Right renal pelvis (tissue), 4 donors: ENCODE measurements at regions not wholly inside any gene's neighbourhood (a gene's known extent, or its start where the extent isn't known, plus 50 kb on each side); places are given as distances from the start of the nearest gene placed in this dataset.

Experiments
- DNase-seq, 4 donors: peaks; one replicate each; pipeline ENCODE4 v3.0.0-alpha.2; 2013; ENCODE audit warnings: low read depth in 4 of 4, low spot score in 3 of 4, missing footprints in 1 of 4

DNA sequence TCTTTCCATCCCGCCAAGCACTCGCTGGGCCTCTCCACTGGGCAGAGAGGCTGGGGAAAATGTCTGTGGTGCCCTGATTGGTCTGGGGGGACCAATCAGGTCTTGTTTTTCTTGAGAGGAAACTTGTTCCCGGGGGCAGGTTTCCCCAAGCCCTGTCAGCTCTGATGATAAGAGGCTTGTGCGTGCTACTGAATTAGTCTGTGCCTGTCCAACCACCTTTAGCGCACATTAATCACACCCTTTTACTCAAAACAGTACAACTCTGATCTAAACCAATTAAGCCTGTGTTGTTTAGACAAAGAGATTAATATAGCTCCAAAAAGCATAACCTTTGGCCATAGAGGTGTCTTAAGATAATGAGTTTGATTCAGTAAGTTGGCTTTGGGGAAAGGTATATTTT lies 580.4 kb downstream of the VRK1 start:
- no peak for DNase-seq

DNA sequence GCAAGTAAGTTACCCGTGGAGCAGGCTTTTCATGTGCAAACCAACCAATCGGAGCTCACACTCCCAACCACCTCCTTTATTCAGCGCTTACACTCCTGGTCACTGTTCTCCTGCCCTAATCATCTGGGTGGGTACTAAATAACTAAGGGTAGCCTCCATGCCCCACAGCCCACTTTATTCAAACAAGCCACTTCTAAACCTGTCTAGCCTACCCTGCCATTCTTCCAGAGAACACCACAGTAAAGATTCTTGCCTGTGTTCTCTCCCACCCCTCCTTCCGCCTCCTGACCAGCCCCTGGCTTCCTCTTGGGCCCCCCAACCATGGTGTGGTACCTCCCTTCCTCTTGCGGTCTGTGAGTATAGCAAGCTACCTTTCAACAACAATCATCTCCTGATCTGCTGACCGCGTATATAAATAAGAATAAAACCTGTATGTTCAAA lies 581.9 kb downstream of the VRK1 start:
- no peak for DNase-seq

DNA sequence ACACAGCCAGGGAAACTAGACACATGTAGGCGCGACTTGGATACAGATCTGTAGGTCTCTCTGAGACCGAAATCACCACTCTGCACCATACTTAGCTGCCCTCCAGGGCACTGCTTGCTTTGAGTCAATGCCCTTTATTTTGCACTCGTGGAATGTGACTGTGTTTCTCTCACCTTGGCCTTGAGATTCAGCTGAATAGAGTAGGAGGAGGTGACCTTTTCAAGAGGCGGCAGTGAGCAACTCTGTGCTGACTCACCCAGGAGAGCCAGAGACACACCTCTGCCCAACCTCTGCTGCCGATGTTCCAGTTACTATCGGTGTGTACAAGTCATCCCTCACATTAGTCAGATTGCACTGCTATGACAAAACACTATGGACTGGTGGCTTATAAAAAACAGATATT lies 583.4 kb downstream of the VRK1 start:
- DNase-seq: no peak

DNA sequence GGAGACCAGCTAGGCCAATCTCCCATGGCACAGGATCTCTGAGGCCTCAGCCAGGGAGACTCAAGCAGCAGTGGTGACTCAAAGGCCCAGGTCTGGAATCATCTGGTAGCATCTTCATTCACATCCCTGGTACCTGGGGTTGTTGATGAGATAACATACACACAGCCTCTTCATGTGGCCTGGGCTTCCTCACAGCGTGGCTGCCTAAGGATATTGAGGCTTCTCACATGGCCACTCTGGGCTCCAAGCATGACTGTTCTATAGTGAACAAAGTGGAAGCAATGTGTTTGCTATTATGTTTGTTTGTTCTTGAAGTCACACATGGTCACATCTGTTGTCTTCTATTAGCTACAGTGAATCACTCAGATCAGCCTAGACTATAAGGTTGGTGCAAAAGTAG lies 584.1 kb downstream of the VRK1 start:
- DNase-seq: no peak

DNA sequence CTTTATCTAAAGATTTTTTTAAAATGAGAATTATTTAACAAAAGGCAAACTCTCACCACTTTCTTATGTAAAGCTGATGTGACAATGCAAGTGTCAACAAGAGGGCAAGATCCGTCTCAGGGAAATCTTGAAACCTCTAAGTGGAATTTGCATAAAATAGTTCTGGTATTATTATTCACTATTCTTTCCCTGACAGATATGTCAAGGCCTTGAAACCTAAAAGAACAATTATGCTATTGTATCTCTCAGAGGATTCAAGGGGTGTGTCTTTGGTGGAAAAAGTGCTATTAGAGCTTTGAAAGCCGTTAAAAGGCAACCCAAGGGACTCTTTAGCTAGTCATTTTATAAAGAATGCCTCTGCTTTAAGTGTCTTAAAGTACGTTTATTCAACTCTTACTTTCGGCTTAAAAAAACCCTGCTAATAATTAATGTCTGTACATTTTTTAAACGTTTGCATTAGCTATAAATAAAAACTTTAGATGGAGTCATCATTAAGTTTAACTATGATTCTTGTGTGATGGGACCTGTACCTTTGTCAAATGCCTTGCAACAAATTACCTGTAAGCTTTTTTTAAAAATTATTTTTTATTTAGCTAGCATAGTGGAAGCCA lies 585.5 kb downstream of the VRK1 start:
- DNase-seq: no peak

DNA sequence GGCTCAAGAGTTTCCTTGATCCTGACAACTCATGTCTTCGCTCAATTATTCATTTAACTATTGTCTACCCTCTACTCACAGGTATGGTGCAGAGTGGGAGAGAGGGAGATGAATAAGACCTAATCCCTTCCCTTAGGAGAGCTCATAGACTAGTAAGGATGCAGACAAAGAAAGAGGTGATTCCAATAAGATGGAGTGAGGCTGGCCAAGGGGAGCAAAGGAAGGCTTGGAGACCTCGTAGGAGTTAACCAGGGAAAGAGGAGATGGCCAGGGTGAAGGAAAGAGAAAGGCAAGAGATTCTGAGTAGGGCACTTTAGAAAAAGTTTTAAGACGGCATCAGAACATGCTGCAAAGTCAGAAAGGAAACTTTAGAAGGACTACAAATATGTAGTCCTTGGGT lies 588.5 kb downstream of the VRK1 start:
- DNase-seq: no peak

DNA sequence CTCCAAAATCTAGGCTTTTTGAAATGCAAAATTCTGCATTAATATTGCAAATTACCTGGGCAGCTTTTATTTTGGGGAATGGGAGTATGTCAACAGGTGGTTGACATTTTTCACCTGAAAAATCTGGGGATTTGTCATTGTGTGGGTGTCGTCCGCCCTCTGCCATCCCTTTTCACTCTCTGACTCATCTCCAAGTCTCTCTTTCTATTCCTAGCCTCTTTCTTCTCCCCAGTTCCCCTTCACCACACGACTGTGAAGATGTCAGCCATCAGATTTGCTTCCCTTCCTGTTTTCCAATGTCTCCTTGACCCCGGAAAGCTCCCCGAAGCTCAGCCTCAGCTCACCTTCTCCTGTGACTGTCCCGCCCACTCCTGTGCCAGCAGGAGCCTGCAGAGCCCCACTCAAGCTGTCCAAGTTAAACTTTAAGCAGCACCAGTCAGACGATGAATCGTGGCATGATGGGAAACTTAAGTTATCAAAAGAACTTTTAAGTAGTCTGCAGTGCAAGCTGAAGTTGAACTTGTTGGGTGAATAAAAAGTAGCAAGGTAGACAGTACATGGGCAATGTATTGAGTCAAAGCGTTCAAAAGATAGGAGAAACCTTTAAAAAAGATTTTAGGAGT lies 590.2 kb downstream of the VRK1 start:
- DNase-seq: no peak

DNA sequence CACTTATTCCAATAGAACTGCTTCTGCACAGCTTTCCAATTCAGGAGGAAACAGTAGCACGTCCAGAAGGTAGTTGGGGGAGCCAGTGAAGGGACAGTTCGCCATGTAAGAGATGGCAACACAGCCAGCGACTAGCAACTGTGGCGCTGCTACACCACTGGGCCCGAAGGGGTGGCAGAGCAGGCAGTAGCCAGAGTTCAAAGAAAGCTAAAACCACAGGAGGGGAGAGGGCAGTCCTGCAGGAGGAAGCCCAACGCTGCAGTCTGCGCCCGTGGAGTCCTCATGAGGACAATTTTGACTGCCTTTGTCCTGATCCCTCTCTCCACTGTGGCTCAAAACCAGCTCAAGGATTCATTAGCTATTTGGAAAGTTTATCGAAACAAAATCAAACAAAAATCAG lies 591.2 kb downstream of the VRK1 start:
- no peak for DNase-seq

DNA sequence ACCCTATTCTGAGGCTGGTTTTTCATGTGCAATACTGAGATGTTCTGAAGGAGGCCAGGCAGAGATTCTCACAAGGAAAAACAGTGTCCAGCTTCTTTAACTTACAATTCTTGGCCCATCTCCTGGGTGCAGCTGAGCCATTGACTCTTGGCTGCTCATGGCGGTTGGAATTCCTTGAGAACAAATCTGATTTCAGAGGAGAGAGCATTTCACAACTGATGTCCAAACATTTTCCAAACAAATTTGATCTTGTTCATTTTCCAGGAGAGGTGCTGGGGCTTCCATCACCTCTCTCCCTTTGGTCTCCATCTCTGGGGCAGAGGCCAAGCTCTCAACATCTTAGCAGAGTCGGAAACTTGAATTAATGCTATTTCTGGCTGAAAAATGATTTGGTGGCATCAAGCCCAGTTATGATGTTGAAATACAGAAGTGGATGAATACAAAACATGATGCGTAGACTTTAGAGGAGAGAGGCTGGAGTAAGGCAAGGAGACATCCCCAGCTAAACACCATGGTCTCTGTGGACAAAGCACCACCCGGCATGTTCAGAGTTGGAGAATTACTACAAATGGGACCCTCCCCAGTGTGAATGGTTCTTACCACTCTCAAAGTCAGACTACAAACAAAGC lies 593.0 kb downstream of the VRK1 start:
- no peak for DNase-seq

DNA sequence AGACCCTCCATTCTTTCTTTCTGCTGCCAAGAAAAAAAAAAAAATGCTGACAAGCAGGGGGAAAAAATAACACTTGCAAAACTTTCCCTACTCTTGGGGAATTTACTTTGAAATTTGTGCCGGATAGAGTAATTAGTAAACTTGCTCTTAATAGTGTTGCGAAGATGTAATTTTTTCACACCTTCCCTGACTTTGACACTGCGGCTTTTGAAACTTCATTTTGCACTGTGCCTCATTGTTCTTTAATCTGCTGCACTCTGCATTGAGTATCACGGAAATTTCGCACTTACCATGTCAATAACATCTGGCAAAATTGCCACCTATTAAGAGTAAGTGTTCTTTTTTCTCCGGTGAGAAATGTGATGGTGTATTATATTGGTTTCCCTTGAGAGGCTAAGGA lies 596.1 kb downstream of the VRK1 start:
- DNase-seq: no peak

DNA sequence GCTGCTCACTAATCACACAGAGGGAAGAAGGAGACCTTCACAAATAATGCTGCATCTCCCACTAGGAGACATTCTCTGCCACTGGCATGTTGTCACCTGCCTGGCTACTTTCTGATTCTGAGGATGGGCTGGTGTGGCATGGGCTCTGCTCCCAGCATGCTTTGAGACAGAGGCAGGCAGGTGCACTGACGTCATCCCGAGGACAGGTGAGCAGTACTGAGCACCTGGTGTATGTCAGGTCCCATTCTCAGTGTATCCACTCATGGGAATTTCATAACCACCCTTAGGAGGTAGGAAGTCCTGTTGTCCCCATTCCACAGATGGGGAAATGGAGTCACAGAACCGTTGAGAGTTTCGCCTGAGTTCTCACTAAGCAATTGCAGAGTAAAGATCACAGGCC lies 597.9 kb downstream of the VRK1 start:
- no peak for DNase-seq

DNA sequence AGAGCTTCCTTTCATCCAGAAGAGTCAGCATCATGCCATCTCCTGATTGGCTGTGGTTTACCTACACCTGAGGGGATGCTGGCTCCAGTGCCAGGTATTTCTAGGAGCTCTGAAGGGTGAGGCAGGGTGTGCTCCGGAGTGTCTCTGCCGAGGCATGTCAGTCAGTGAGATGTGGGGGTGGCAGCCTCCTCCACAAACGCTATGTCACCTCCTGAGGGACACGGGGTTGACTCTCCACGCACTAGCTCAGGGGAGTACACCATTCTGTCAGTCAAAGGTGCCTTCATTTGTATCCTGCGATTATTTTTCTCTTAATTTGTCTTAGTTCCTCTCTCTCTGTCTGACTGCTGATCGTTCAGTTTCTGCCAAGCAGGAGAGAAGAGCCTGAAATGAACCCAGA lies 604.5 kb downstream of the VRK1 start:
- DNase-seq: no peak

DNA sequence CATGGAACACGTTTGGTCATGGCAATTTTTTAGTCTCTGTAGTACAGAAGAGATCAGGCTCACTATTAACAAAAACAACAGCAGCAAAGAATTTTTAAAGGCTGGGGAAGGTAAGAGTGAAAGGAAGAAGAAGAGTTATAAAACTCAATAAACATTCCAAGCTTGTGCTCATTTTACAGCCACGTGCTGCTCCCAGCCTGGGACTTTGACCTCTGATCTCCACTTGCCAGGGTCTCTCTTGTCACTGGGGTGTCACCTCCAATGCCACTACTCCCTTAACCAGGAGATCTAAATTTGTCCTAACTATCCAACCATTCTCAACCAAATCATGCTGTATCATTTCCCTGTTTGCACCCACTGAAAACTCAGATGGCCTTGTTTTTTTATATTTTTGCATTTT lies 605.1 kb downstream of the VRK1 start:
- DNase-seq: no peak

DNA sequence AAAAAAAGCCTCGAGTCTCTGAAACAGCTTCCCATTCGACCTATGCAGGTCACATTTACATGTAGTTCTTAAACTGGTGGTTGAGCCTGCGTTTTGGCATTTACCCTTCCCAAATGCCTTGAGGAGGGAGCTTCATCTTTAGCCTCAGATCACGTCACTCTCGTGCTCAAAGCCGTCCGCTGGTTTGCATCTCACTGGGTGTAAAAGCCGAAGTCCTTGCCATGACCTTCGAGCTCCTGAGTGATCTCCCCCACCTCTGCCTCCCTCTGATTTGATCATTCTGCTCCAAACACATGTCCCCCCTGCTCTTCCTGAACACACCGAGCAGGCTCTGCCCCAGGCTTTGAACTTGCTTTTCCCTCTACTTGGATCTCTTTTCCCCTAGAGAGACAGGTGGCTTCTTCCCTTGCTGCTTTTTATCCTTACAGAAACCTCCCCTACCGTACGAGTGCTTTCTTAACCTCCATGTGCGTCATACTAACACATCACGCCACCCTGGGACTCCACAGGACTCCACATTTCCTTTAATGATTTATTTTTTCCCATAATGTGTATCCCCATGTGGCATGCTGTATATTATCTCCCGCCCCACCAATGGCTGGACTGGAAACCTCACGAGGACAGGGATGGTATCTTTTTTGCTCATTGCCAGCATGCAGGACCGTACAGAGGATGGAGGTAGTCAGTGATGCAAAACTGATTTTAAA lies 610.7 kb downstream of the VRK1 start:
- DNase-seq: no peak

DNA sequence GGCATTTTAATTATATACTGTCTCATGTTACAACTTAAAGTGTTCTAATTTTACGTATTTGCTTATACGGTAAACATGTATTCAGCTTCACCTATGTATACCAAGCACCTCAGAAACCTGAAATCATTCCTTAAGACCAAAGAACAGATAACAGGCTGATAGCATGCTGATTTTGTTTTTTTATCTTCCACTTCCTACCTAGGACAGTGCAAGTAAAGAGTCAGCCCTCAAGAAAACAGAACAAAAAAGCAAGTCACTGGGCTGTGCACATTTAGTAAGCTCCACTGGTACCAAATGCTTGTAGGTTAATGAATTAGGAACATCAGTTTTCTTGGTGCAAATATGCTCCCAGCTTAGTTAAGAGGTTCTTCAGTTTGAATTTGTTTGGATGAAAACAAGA lies 611.3 kb downstream of the VRK1 start:
- DNase-seq: no peak

DNA sequence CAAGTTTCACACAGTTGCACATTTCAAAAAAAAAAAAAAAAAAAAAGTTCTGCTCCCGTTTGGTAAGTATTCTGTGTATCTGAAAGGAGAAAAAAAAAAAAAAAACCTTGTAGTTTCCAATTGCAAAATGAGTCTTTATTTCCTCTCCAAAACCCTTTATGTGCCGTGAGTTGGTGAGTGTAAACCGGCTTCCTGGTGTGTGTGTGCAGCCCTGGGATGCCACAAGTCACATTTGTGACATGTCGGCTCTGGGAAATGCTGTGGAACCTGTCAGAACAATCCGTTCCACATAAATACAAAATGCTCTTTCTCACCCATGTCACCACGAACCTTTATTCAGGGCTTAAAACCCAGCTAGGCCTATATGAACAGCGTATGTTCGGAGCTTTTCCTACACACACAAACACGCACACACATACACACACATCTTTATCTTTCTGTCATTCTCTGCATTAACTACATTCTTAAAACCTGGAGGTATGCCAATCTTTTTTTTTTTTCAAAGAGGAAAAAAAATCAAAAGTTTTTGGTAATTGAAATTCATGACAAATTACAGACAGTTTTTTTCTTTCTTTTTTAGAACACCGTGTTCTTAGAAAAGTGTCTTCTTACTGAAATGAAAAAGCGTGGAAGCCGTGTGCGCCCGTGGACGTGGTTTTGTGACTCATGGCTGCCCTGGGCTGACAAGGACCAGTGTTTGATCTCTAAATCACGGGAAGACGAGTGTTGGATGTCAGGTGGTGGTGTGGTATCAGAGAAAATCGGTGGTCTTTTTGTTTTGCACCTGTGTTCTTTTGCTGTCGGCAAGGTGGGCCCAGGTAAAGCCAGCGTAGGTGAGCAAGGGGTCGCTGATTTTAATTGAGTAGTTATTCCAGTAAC lies 612.0 kb downstream of the VRK1 start:
- no peak for DNase-seq

DNA sequence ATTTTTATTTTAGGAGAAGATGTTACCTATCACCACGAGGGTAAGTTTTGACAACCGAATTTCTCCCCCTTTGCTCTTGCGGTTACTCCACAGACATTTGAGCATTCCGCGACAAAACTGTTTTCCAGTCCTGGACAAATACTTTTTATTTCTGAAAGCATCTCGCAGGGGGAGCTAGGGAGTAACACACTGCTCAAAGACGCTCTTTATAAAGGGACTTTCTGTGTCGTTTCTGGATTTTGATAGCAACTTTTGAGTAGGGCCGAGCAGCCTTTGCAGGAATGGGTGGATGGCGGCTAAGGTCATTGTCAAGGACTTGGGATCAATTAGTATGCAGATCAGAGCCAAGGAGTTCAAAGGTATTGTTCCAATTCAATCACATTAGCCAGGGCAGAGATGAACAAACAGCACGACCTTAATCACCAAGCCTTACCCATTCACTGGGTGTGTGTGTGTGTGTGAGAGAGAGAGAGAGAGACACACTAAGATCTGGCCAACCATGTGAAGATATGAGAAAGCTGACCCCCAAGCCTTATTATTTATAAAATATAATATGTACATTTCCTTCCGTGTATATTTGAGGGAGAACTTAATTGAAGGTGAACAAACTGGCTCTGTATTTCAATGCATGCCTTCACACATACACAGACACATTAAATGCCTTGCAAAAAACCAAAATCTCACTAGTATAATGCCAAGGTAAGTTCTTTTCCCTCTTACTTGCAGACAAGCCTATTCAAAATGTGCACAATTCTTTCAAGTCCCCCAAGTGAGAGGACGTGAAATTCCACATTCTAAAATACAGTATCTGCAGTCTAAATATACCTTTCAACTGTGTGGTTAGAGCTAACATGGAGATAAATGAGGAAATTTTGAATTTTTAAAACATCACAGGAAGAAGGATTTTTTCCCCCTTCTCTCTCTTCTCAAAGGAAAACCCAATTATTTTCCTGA lies 613.8 kb downstream of the VRK1 start:
- no peak for DNase-seq

DNA sequence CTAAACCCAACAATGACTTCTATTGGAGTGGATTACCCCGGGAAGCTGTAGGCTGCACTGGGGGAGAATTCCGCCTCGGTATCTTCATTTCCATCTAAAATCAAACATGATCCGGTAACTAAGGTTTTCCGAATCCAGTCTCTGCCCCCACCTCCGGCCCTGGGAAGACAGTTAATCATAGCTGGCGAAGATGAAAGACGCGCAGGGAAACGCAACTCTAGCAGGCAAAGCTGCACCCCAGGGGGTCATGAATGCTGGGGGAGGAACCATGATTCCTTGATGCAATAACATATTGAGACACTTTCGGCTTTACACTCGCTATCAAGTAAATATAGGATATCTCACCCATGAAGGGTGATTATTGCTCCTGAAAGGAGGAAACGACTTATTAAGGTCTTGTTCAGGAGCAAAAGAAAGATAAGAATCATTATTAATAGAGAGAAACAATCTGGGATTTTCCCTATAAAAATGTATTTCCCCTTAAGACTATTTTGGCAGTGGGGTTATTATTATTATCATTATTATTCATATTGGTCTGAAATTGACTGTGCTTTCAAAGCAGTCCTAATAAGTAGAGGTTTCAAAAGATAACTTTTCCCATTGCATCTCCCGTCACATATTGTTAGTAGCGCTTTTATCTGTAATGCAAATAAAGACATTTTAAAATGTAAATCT lies 614.9 kb downstream of the VRK1 start:
- no peak for DNase-seq

DNA sequence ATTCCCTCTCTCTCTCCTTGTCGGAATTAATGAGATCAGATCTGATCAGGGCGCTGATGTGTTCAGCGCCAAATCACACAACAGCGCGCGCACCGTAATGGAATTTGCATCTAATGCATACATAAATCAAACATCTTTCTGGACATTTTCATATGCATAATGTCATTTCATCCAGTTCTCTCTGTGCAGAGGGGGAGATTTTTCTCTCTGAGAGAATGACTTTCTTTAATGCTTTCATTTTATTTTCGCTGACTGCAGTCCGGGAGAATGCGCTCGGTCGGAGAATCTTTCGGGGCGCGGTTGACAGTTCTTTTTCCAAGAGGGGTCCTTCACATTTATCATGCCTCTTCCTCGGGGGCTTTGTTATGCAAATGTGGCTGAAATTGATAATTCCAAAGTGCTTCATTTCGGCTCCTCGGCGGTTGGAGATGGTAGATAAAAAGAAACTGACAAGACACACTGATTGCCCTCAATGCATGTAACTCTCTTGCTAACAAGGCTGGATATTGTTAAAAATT lies 615.9 kb downstream of the VRK1 start:
- no peak for DNase-seq
